T-helper 2 cell treated with Interferon-gamma antibody and Interleukin-4, amounts not matched to agents 5 μg/mL and 100 μg/mL, for 36 hours (primary cell): ENCODE measurements at regions not wholly inside any gene's neighbourhood (a gene's known extent, or its start where the extent isn't known, plus 50 kb on each side); places are given as distances from the start of the nearest gene placed in this dataset.
A peak's percentile ranks its signal among the peaks of the same experiment; 100 is the strongest.

Experiments used
- DNase-seq: peaks from one replicate; pipeline ENCODE4 v3.0.0; 2021; ENCODE audit warnings: low spot score
- H3K27ac Mint-ChIP-seq: one replicate; pipeline ENCODE4 v1.8.0; 2021; ENCODE audit warnings: mild to moderate bottlenecking, mixed read lengths
- H3K27me3 Mint-ChIP-seq: one replicate; pipeline ENCODE4 v1.8.0; 2021; ENCODE audit warnings: low read depth, mixed read lengths
- H3K36me3 Mint-ChIP-seq: one replicate; pipeline ENCODE4 v1.8.0; 2021; ENCODE audit warnings: low read depth, mixed read lengths
- H3K4me1 Mint-ChIP-seq: one replicate; pipeline ENCODE4 v1.8.0; 2021; ENCODE audit warnings: low read depth, mixed read lengths
- H3K4me3 Mint-ChIP-seq: one replicate; pipeline ENCODE4 v1.8.0; 2022; ENCODE audit warnings: mild to moderate bottlenecking, moderate library complexity, mixed read lengths
- H3K9me3 Mint-ChIP-seq: one replicate; pipeline ENCODE4 v1.8.0; 2021; ENCODE audit warnings: mixed read lengths

- peak overlapping the region; percentile 84 for H3K4me3 Mint-ChIP-seq
- peak overlapping the region; percentile 62 for H3K27ac Mint-ChIP-seq
- H3K36me3 Mint-ChIP-seq = peaks cover 15% of the 10 kb centered on the region
- DNase-seq = peak; percentile 80
- peaks cover 29% of the 10 kb centered on the region for H3K4me1 Mint-ChIP-seq
- no peaks in the 10 kb centered on the region for H3K27me3 Mint-ChIP-seq
- H3K9me3 Mint-ChIP-seq = no peaks in the 10 kb centered on the region
Measured at GRCh38 chr9:129495620-129496472, 125.1 kb downstream of the C9orf50 start.

GRCh38 chr9:129494113-129494789, 126.7 kb downstream of the C9orf50 start:
- Mint-ChIP-seq H3K9me3 (no peaks in the 10 kb centered on the region), H3K27me3 (no peaks in the 10 kb centered on the region), H3K36me3 (peaks cover 18% of the 10 kb centered on the region), H3K4me3 (no peak overlapping the region), H3K27ac (no peak overlapping the region), H3K4me1 (peaks cover 37% of the 10 kb centered on the region)
- DNase-seq = no peak

GRCh38 chr9:129493706-129494047, 127.2 kb downstream of the C9orf50 start:
- Mint-ChIP-seq H3K9me3 (no peaks in the 10 kb centered on the region), H3K36me3 (peaks cover 22% of the 10 kb centered on the region), H3K4me3 (no peak overlapping the region), H3K27me3 (no peaks in the 10 kb centered on the region), H3K4me1 (peaks cover 41% of the 10 kb centered on the region), H3K27ac (no peak overlapping the region)
- DNase-seq = no peak

- H3K36me3 Mint-ChIP-seq = peaks cover 22% of the 10 kb centered on the region
- H3K9me3 Mint-ChIP-seq = no peaks in the 10 kb centered on the region
- no peak overlapping the region for H3K4me3 Mint-ChIP-seq
- DNase-seq = no peak
- no peaks in the 10 kb centered on the region for H3K27me3 Mint-ChIP-seq
- no peak overlapping the region for H3K27ac Mint-ChIP-seq
- peaks cover 41% of the 10 kb centered on the region for H3K4me1 Mint-ChIP-seq
Measured at GRCh38 chr9:129493002-129493705, 127.7 kb downstream of the C9orf50 start.

- H3K27me3 Mint-ChIP-seq = no peaks in the 10 kb centered on the region
- H3K27ac Mint-ChIP-seq = peak overlapping the region; percentile 88
- no peak overlapping the region for H3K4me3 Mint-ChIP-seq
- no peaks in the 10 kb centered on the region for H3K9me3 Mint-ChIP-seq
- peaks cover 22% of the 10 kb centered on the region for H3K36me3 Mint-ChIP-seq
- DNase-seq = no peak
- H3K4me1 Mint-ChIP-seq = peaks cover 46% of the 10 kb centered on the region
Measured at GRCh38 chr9:129491487-129491855, 129.4 kb downstream of the C9orf50 start.

- H3K4me1 Mint-ChIP-seq = peaks cover 47% of the 10 kb centered on the region
Measured at GRCh38 chr9:129490583-129491486, 130.1 kb downstream of the C9orf50 start.

GRCh38 chr9:129489838-129490582, 130.9 kb downstream of the C9orf50 start:
- Mint-ChIP-seq H3K36me3 (peaks cover 18% of the 10 kb centered on the region), H3K4me1 (peaks cover 46% of the 10 kb centered on the region), H3K9me3 (no peaks in the 10 kb centered on the region), H3K27ac (peak overlapping the region; percentile 88), H3K4me3 (peak overlapping the region; percentile 84), H3K27me3 (no peaks in the 10 kb centered on the region)
- peak; percentile 54 for DNase-seq

More at GRCh38 chr9:129490583-129491486, 130.1 kb downstream of the C9orf50 start:
- H3K9me3 Mint-ChIP-seq = no peaks in the 10 kb centered on the region
- peak overlapping the region; percentile 88 for H3K27ac Mint-ChIP-seq
- peak overlapping the region; percentile 84 for H3K4me3 Mint-ChIP-seq
- peaks cover 22% of the 10 kb centered on the region for H3K36me3 Mint-ChIP-seq
- no peaks in the 10 kb centered on the region for H3K27me3 Mint-ChIP-seq
- DNase-seq = no peak

- H3K27me3 Mint-ChIP-seq = no peaks in the 10 kb centered on the region
- DNase-seq = peak; percentile 20
- H3K4me1 Mint-ChIP-seq = peaks cover 45% of the 10 kb centered on the region
- peak overlapping the region; percentile 83 for H3K4me3 Mint-ChIP-seq
- H3K27ac Mint-ChIP-seq = peak overlapping the region; percentile 98
- peaks cover 14% of the 10 kb centered on the region for H3K36me3 Mint-ChIP-seq
- no peaks in the 10 kb centered on the region for H3K9me3 Mint-ChIP-seq
Measured at GRCh38 chr9:129487658-129488483, 133.0 kb downstream of the C9orf50 start.

- H3K4me3 Mint-ChIP-seq = peak overlapping the region; percentile 83
- H3K27me3 Mint-ChIP-seq = no peaks in the 10 kb centered on the region
- peak overlapping the region; percentile 98 for H3K27ac Mint-ChIP-seq
- no peak for DNase-seq
- peaks cover 12% of the 10 kb centered on the region for H3K36me3 Mint-ChIP-seq
- peaks cover 41% of the 10 kb centered on the region for H3K4me1 Mint-ChIP-seq
- H3K9me3 Mint-ChIP-seq = no peaks in the 10 kb centered on the region
Measured at GRCh38 chr9:129486756-129487657, 133.9 kb downstream of the C9orf50 start.

GRCh38 chr9:129485145-129485774, 135.6 kb downstream of the C9orf50 start:
- DNase-seq = no peak
- Mint-ChIP-seq H3K27me3 (peaks cover 4% of the 10 kb centered on the region), H3K9me3 (no peaks in the 10 kb centered on the region), H3K4me1 (peaks cover 26% of the 10 kb centered on the region), H3K4me3 (no peak overlapping the region), H3K27ac (peak overlapping the region; percentile 26), H3K36me3 (peaks cover 5% of the 10 kb centered on the region)

GRCh38 chr9:129484352-129485000, 136.4 kb downstream of the C9orf50 start:
- no peak for DNase-seq
- Mint-ChIP-seq H3K27ac (no peak overlapping the region), H3K27me3 (peaks cover 4% of the 10 kb centered on the region), H3K36me3 (peaks cover 3% of the 10 kb centered on the region), H3K4me1 (peaks cover 24% of the 10 kb centered on the region), H3K9me3 (no peaks in the 10 kb centered on the region), H3K4me3 (no peak overlapping the region)
